Loucy (cell line): ENCODE measurements at regions not wholly inside any gene's neighbourhood (a gene's known extent, or its start where the extent isn't known, plus 50 kb on each side); places are given as distances from the start of the nearest gene placed in this dataset.

Experiments
- H2AFZ ChIP-seq: fragments of 200-600 bp; sonication (generic); 2 replicates; pipeline ENCODE4 v1.6.0; 2016; ENCODE audit warnings: antibody characterized with exemption, mild to moderate bottlenecking, low read length, moderate library complexity
- H3F3A ChIP-seq: fragments of 200-600 bp; 2 replicates; pipeline ENCODE4 v1.6.0; 2016; ENCODE audit warnings: antibody characterized with exemption, low read depth, mild to moderate bottlenecking
- H3K27me3 ChIP-seq: fragments of 200-600 bp; sonication (generic); 2 replicates; pipeline ENCODE4 v1.6.1; 2014; ENCODE audit warnings: low read length, mild to moderate bottlenecking; ENCODE audit not compliant: insufficient read depth, poor library complexity, severe bottlenecking
- H3K36me3 ChIP-seq: fragments of 200-600 bp; sonication (generic); 2 replicates; pipeline ENCODE4 v1.6.1; 2016; ENCODE audit warnings: low read length; ENCODE audit not compliant: insufficient read depth
- H3K4me1 ChIP-seq: fragments of 200-600 bp; sonication (generic); 2 replicates; pipeline ENCODE4 v1.5.1; 2014; ENCODE audit warnings: low read length, mild to moderate bottlenecking; ENCODE audit not compliant: insufficient read depth, poor library complexity, severe bottlenecking
- H3K4me2 ChIP-seq: fragments of 200-600 bp; sonication (generic); 2 replicates; pipeline ENCODE4 v1.6.0; 2014; ENCODE audit warnings: antibody characterized with exemption, low read length, low read depth, mild to moderate bottlenecking; ENCODE audit not compliant: poor library complexity, severe bottlenecking
- H3K4me3 ChIP-seq: fragments of 200-600 bp; sonication (generic); 2 replicates; pipeline ENCODE4 v1.5.1; 2014; ENCODE audit warnings: low read length, mild to moderate bottlenecking, mixed read lengths; ENCODE audit not compliant: poor library complexity, severe bottlenecking
- H3K79me2 ChIP-seq: fragments of 200-600 bp; sonication (generic); 2 replicates; pipeline ENCODE4 v1.6.1; 2014; ENCODE audit warnings: low read length; ENCODE audit not compliant: insufficient read depth
- H3K9ac ChIP-seq: fragments of 200-600 bp; sonication (generic); 2 replicates; pipeline ENCODE4 v1.6.0; 2014; ENCODE audit warnings: mild to moderate bottlenecking, low read depth, low read length, moderate library complexity; ENCODE audit not compliant: poor library complexity, severe bottlenecking
- H3K9me2 ChIP-seq: fragments of 200-600 bp; sonication (generic); replicated peaks from 2 replicates; pipeline ENCODE4 v1.6.1; 2016; ENCODE audit warnings: low read depth, low read length, mixed read lengths
- H3K9me3 ChIP-seq: fragments of 200-600 bp; sonication (generic); 2 replicates; pipeline ENCODE4 v1.6.1; 2014; ENCODE audit warnings: mild to moderate bottlenecking, antibody characterized with exemption, low read length, low read depth; ENCODE audit not compliant: insufficient read depth
- H4K20me1 ChIP-seq: fragments of 200-600 bp; sonication (generic); 2 replicates; pipeline ENCODE4 v1.6.0; 2014; ENCODE audit warnings: antibody characterized with exemption, low read length, mild to moderate bottlenecking; ENCODE audit not compliant: insufficient read depth, poor library complexity, severe bottlenecking
- EZH2phosphoT487 ChIP-seq: fragments of 200-600 bp; IDR thresholded peaks from 2 replicates; pipeline ENCODE4 v1.6.1; 2018; ENCODE audit warnings: antibody characterized with exemption, mild to moderate bottlenecking, moderate library complexity, borderline replicate concordance
- TF ChIP-seq, protein P1 (sequence below): fragments of 200-600 bp; sonication (generic); conservative IDR thresholded peaks from 2 replicates; pipeline ENCODE4 v1.5.1; 2014; ENCODE audit warnings: mild to moderate bottlenecking, antibody characterized with exemption, low read length

GRCh38 chr7:42575171-42575570 is 336.7 kb downstream of the C7orf25 start:
- TF ChIP-seq EZH2phosphoT487 = no peak
- no peak overlapping the region for H3K9ac ChIP-seq
- H3K27me3 ChIP-seq = no peaks in the 10 kb centered on the region
- no peaks in the 10 kb centered on the region for H3K79me2 ChIP-seq
- H3K4me3 ChIP-seq = no peak overlapping the region
- peaks cover 2% of the 10 kb centered on the region; the same call in 1 of the 2 replicates for H3K9me3 ChIP-seq
- H3F3A ChIP-seq = no peaks in the 10 kb centered on the region
- H4K20me1 ChIP-seq = no peaks in the 10 kb centered on the region
- H3K4me2 ChIP-seq = no peak overlapping the region
- H3K36me3 ChIP-seq = no peaks in the 10 kb centered on the region
- H3K9me2 ChIP-seq = no peaks in the 10 kb centered on the region
- no peak overlapping the region for H2AFZ ChIP-seq
- peaks cover 5% of the 10 kb centered on the region for H3K4me1 ChIP-seq

DNA sequence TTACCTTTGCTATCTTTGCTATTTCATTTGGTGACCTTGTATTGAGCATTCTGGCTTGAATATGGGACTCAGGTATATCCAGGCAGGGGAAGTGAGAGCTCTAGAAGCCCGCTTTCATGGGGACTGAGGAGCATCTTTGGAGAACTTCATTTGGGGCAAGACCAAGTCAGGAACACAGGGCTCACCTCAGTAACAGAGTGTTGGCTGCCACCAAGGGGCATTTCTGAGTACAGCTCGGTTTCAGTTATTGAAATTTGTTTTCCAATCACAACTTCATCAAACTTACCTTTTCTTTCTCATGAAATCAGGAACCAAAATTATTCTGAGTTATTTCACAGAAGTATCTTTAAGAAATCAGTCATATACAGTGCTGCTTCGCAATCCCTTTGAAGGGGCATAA is 337.2 kb downstream of the C7orf25 start:
- TF ChIP-seq, protein P1, sequence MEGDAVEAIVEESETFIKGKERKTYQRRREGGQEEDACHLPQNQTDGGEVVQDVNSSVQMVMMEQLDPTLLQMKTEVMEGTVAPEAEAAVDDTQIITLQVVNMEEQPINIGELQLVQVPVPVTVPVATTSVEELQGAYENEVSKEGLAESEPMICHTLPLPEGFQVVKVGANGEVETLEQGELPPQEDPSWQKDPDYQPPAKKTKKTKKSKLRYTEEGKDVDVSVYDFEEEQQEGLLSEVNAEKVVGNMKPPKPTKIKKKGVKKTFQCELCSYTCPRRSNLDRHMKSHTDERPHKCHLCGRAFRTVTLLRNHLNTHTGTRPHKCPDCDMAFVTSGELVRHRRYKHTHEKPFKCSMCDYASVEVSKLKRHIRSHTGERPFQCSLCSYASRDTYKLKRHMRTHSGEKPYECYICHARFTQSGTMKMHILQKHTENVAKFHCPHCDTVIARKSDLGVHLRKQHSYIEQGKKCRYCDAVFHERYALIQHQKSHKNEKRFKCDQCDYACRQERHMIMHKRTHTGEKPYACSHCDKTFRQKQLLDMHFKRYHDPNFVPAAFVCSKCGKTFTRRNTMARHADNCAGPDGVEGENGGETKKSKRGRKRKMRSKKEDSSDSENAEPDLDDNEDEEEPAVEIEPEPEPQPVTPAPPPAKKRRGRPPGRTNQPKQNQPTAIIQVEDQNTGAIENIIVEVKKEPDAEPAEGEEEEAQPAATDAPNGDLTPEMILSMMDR = peak; percentile 53
- no peak for TF ChIP-seq EZH2phosphoT487
- no peaks in the 10 kb centered on the region for H4K20me1 ChIP-seq
- no peak overlapping the region for H2AFZ ChIP-seq
- no peak overlapping the region for H3K4me3 ChIP-seq
- no peaks in the 10 kb centered on the region for H3K36me3 ChIP-seq
- no peaks in the 10 kb centered on the region for H3F3A ChIP-seq
- H3K4me1 ChIP-seq = peaks cover 5% of the 10 kb centered on the region
- H3K27me3 ChIP-seq = no peaks in the 10 kb centered on the region
- H3K79me2 ChIP-seq = no peaks in the 10 kb centered on the region
- no peaks in the 10 kb centered on the region for H3K9me3 ChIP-seq
- no peak overlapping the region for H3K9ac ChIP-seq
- no peaks in the 10 kb centered on the region for H3K9me2 ChIP-seq
- no peak overlapping the region for H3K4me2 ChIP-seq

- H3K79me2 ChIP-seq = no peaks in the 10 kb centered on the region
- no peak overlapping the region for H3K9ac ChIP-seq
- no peak overlapping the region for H2AFZ ChIP-seq
- H3F3A ChIP-seq = no peaks in the 10 kb centered on the region
- H3K36me3 ChIP-seq = no peaks in the 10 kb centered on the region
- no peaks in the 10 kb centered on the region for H3K9me3 ChIP-seq
- no peaks in the 10 kb centered on the region for H4K20me1 ChIP-seq
- no peaks in the 10 kb centered on the region for H3K27me3 ChIP-seq
- no peaks in the 10 kb centered on the region for H3K9me2 ChIP-seq
- H3K4me2 ChIP-seq = no peak overlapping the region
- H3K4me3 ChIP-seq = no peak overlapping the region
- TF ChIP-seq, protein P1 = no peak
- no peak for TF ChIP-seq EZH2phosphoT487
- H3K4me1 ChIP-seq = peaks cover 5% of the 10 kb centered on the region
Measured at GRCh38 chr7:42573881-42574672, 337.1 kb upstream of the GLI3 start.

- Histone ChIP-seq H3K9ac (no peak overlapping the region), H3K9me3 (no peaks in the 10 kb centered on the region), H3K9me2 (no peaks in the 10 kb centered on the region), H2AFZ (no peak overlapping the region), H4K20me1 (no peaks in the 10 kb centered on the region), H3K4me2 (peak overlapping the region; percentile 24), H3K27me3 (no peaks in the 10 kb centered on the region), H3K36me3 (no peaks in the 10 kb centered on the region), H3K4me1 (peaks cover 2% of the 10 kb centered on the region), H3K4me3 (no peak overlapping the region), H3F3A (no peaks in the 10 kb centered on the region), H3K79me2 (no peaks in the 10 kb centered on the region)
- TF ChIP-seq, protein P1 = no peak
- no peak for TF ChIP-seq EZH2phosphoT487
Measured at GRCh38 chr7:42572561-42572960, 335.6 kb upstream of the GLI3 start.
